HepG2 (cell line): ENCODE measurements at regions not wholly inside any gene's neighbourhood (a gene's known extent, or its start where the extent isn't known, plus 50 kb on each side); places are given as distances from the start of the nearest gene placed in this dataset.

Source experiments
- ATAC-seq: fragments of 200-7000 bp; cut with Tn5 transposase; 3 replicates; pipeline ENCODE4 v1.9.1; 2020; ENCODE audit warnings: mild to moderate bottlenecking, moderate library complexity
- BruUV-seq: library from RNA; stranded (reverse); fragments of 400-500 nt; replicated peaks from 2 replicates; lab custom pipeline; 2021; lab: Mats Ljungman, UMichigan
- CTCF ChIA-PET: fragments of 300-600 bp; formaldehyde crosslinking; extraction: SDS; loops from one replicate; lab custom pipeline; 2021; ENCODE audit warnings: low total read pairs, inconsistent platforms, low intra/inter-chr PET ratio; lab: Yijun Ruan, JAX
- POLR2A ChIA-PET: fragments of 350-600 bp; sonication (Branson Sonifier 250); formaldehyde crosslinking; loops from one replicate; lab custom pipeline; 2020; ENCODE audit warnings: antibody characterized with exemption, inconsistent platforms; lab: Yijun Ruan, JAX
- DNase-seq: peaks from one replicate; pipeline ENCODE4 v3.0.0-alpha.2; 2015; ENCODE audit warnings: low spot score
- FAIRE-seq: peaks from 3 replicates; lab custom pipeline; 2011; peaks lifted over from hg19 to GRCh38; lab: Jason Lieb, UNC
- H2AFZ ChIP-seq: one replicate; pipeline ENCODE4 v1.6.1; 2011; ENCODE audit warnings: low read length, inconsistent platforms
- H3K27ac ChIP-seq: fragments of 300-600 bp; 3 replicates; pipeline ENCODE4 v1.8.0; 2011; ENCODE audit warnings: mixed run types, mild to moderate bottlenecking, mixed read lengths, low read length, inconsistent platforms; ENCODE audit not compliant: insufficient read depth; ENCODE audit errors: extremely low read length
- H3K27me3 ChIP-seq, 2 experiments: fragments of 200-600 bp in 1 of 2; 2 replicates in 1 of 2; 3 replicates in 1 of 2; pipeline versions ENCODE4 v1.6.0 to v1.8.0; 2011; ENCODE audit warnings: low read length in 2 of 2, mild to moderate bottlenecking in 2 of 2, moderate library complexity in 2 of 2, inconsistent platforms in 1 of 2; ENCODE audit not compliant: insufficient read depth in 2 of 2, control insufficient read depth in 1 of 2
- H3K36me3 ChIP-seq, 2 experiments: fragments of 200-600 bp in 1 of 2; replicated peaks in 1 of 2; 2 replicates in 1 of 2; 3 replicates in 1 of 2; pipeline versions ENCODE4 v1.5.1 to v1.8.0; 2011; ENCODE audit warnings: low read length in 2 of 2, inconsistent platforms in 1 of 2; ENCODE audit not compliant: insufficient read depth in 2 of 2, control insufficient read depth in 1 of 2
- H3K4me1 ChIP-seq: 2 replicates; pipeline ENCODE4 v1.5.1; 2012; ENCODE audit warnings: low read length, inconsistent platforms; ENCODE audit not compliant: insufficient read depth
- H3K4me2 ChIP-seq: 2 replicates; pipeline ENCODE4 v1.6.0; 2011; ENCODE audit warnings: low read depth, low read length, inconsistent platforms
- H3K4me3 ChIP-seq, 3 experiments: fragments of 200-600 bp in 1 of 3; sonication (generic), shearing (Covaris generic) in 1 of 3; replicated peaks in 1 of 3; 2 replicates each; pipeline ENCODE4 v1.5.1; 2011 to 2016; ENCODE audit warnings: low read length in 3 of 3, inconsistent platforms in 2 of 3, low read depth in 2 of 3, mild to moderate bottlenecking in 2 of 3, control low read depth in 1 of 3, mixed read lengths in 1 of 3; ENCODE audit not compliant: insufficient read depth in 1 of 3
- H3K79me2 ChIP-seq: one replicate; pipeline ENCODE4 v1.6.1; 2011; ENCODE audit warnings: low read length, inconsistent platforms; ENCODE audit not compliant: insufficient read depth
- H3K9ac ChIP-seq: 2 replicates; pipeline ENCODE4 v1.6.0; 2011; ENCODE audit warnings: mild to moderate bottlenecking, low read depth, low read length, inconsistent platforms; ENCODE audit not compliant: insufficient read depth
- H3K9me3 ChIP-seq: 2 replicates; pipeline ENCODE4 v1.5.1; 2012; ENCODE audit warnings: mild to moderate bottlenecking, low read length
- H4K20me1 ChIP-seq: 2 replicates; pipeline ENCODE4 v1.6.0; 2011; ENCODE audit warnings: inconsistent platforms, mild to moderate bottlenecking, low read length, moderate library complexity; ENCODE audit not compliant: insufficient read depth
- BRCA1 ChIP-seq: sonication (generic); formaldehyde crosslinking; IDR thresholded peaks from 2 replicates; pipeline ENCODE4 v1.4.0; 2020; ENCODE audit warnings: missing genetic modification reagents
- HNRNPLL ChIP-seq: fragments of 200-400 bp; formaldehyde crosslinking; IDR thresholded peaks from 2 replicates; pipeline ENCODE4 v1.6.1; 2017; ENCODE audit warnings: mild to moderate bottlenecking, low read depth, low read length; ENCODE audit not compliant: poor library complexity, severe bottlenecking
- HOXA9 ChIP-seq: sonication (generic); formaldehyde crosslinking; IDR thresholded peaks from 2 replicates; pipeline ENCODE4 v1.8.1; 2022; ENCODE audit warnings: missing genetic modification reagents, mild to moderate bottlenecking, moderate library complexity, borderline replicate concordance
- JUN ChIP-seq: sonication (generic); formaldehyde crosslinking; IDR thresholded peaks from 2 replicates; pipeline ENCODE4 v1.4.0; 2020; ENCODE audit warnings: mild to moderate bottlenecking, missing genetic modification reagents
- KMT2A ChIP-seq: sonication (generic); formaldehyde crosslinking; IDR thresholded peaks from 2 replicates; pipeline ENCODE4 v1.4.0; 2020; ENCODE audit warnings: missing genetic modification reagents
- NRL ChIP-seq: sonication (generic); formaldehyde crosslinking; IDR thresholded peaks from 2 replicates; pipeline ENCODE4 v1.5.0; 2020; ENCODE audit warnings: missing genetic modification reagents, mild to moderate bottlenecking, moderate library complexity, borderline replicate concordance
- TOPORS ChIP-seq: sonication (generic); formaldehyde crosslinking; IDR thresholded peaks from 2 replicates; pipeline ENCODE4 v1.8.0; 2023; ENCODE audit warnings: mild to moderate bottlenecking, missing genetic modification reagents
- ZFP82 ChIP-seq: sonication (generic); formaldehyde crosslinking; IDR thresholded peaks from 2 replicates; pipeline ENCODE4 v1.5.1; 2020; ENCODE audit warnings: mild to moderate bottlenecking, missing genetic modification reagents, borderline replicate concordance
- ZNF160 ChIP-seq: sonication (generic); formaldehyde crosslinking; IDR thresholded peaks from 2 replicates; pipeline ENCODE4 v1.8.0; 2022; ENCODE audit warnings: mild to moderate bottlenecking, inconsistent platforms, missing genetic modification reagents
- ZNF260 ChIP-seq: sonication (generic); formaldehyde crosslinking; IDR thresholded peaks from 2 replicates; pipeline ENCODE4 v1.4.0; 2020; ENCODE audit warnings: missing genetic modification reagents, low read depth, mild to moderate bottlenecking, borderline replicate concordance
- ZNF326 ChIP-seq: sonication (generic); formaldehyde crosslinking; IDR thresholded peaks from 2 replicates; pipeline ENCODE4 v1.4.0; 2020; ENCODE audit warnings: missing genetic modification reagents, borderline replicate concordance
- ZNF639 ChIP-seq: conservative IDR thresholded peaks from 2 replicates; pipeline ENCODE4 v1.6.1; 2018; ENCODE audit warnings: missing genetic modification reagents
- WGBS: methylation state at CpG from one replicate; pipeline ENCODE4 v1.1.6; 2017; ENCODE audit warnings: low lambda C conversion rate; 5-methylcytosine and 5-hydroxymethylcytosine counted together
- in situ Hi-C: cut with HindIII; loops from 2 replicates; pipeline ENCODE4 v1.10.0; 2017; ENCODE audit warnings: low pct_unique_long_range_greater_than_20kb; ENCODE audit not compliant: extremely low pct_ligation_motif_present
- intact Hi-C: fragments of 100-400 bp; cut with micrococcal nuclease; formaldehyde crosslinking; loops from one replicate; pipeline ENCODE4 v1.10.0; 2022; ENCODE audit not compliant: unreplicated experiment
- TF ChIP-seq, protein P1 (sequence below): sonication (generic); formaldehyde crosslinking; IDR thresholded peaks from 2 replicates; pipeline ENCODE4 v1.5.1; 2020; ENCODE audit warnings: missing genetic modification reagents, mild to moderate bottlenecking, borderline replicate concordance

- FAIRE-seq (no peak), DNase-seq (no peak), ATAC-seq (no peak)
- H3K4me2 ChIP-seq: no peak overlapping the region
- no peak overlapping the region for H3K9ac ChIP-seq
- no peaks in the 10 kb centered on the region for H3K36me3 ChIP-seq
- no peak overlapping the region for H3K4me3 ChIP-seq
- peaks cover 0 to 4% of the 10 kb centered on the region in 2 experiments; a peak in 2 of 5 replicates for H3K27me3 ChIP-seq
- BruUV-seq: no TSS peak
- H3K9me3 ChIP-seq: peaks cover 13% of the 10 kb centered on the region
- no peak overlapping the region for H2AFZ ChIP-seq
- WGBS: 0% methylated on average over 1 of the region's 1 CpG
- no peak overlapping the region for H3K27ac ChIP-seq
- intact Hi-C loops (no loop called here), in situ Hi-C loops (no loop called here)
- CTCF ChIA-PET: no interaction called here
- H3K4me1 ChIP-seq: no peaks in the 10 kb centered on the region
- H4K20me1 ChIP-seq: no peaks in the 10 kb centered on the region
- TF ChIP-seq BRCA1 (CRISPR knock-in tag) (no peak), ZNF260 (CRISPR knock-in tag) (no peak), KMT2A (CRISPR knock-in tag) (no peak), HNRNPLL (no peak), ZNF160 (CRISPR knock-in tag) (no peak), ZFP82 (no peak), JUN (CRISPR knock-in tag) (no peak), HOXA9 (CRISPR knock-in tag) (no peak), NRL (CRISPR knock-in tag) (no peak), ZNF639 (CRISPR knock-in tag) (no peak), TOPORS (no peak), ZNF326 (CRISPR knock-in tag) (no peak)
- TF ChIP-seq, protein P1, sequence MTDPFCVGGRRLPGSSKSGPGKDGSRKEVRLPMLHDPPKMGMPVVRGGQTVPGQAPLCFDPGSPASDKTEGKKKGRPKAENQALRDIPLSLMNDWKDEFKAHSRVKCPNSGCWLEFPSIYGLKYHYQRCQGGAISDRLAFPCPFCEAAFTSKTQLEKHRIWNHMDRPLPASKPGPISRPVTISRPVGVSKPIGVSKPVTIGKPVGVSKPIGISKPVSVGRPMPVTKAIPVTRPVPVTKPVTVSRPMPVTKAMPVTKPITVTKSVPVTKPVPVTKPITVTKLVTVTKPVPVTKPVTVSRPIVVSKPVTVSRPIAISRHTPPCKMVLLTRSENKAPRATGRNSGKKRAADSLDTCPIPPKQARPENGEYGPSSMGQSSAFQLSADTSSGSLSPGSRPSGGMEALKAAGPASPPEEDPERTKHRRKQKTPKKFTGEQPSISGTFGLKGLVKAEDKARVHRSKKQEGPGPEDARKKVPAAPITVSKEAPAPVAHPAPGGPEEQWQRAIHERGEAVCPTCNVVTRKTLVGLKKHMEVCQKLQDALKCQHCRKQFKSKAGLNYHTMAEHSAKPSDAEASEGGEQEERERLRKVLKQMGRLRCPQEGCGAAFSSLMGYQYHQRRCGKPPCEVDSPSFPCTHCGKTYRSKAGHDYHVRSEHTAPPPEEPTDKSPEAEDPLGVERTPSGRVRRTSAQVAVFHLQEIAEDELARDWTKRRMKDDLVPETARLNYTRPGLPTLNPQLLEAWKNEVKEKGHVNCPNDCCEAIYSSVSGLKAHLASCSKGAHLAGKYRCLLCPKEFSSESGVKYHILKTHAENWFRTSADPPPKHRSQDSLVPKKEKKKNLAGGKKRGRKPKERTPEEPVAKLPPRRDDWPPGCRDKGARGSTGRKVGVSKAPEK (CRISPR knock-in tag): no peak
- POLR2A ChIA-PET: no interaction called here
- no peaks in the 10 kb centered on the region for H3K79me2 ChIP-seq
Observed at GRCh38 chr20:58059260-58059544, 169.3 kb downstream of the ANKRD60 start.
